B cell (primary cell): ENCODE measurements at regions not wholly inside any gene's neighbourhood (a gene's known extent, or its start where the extent isn't known, plus 50 kb on each side); places are given as distances from the start of the nearest gene placed in this dataset.

Source experiments
- ATAC-seq: fragments of 200-7000 bp; cut with Tn5 transposase; one replicate; pipeline ENCODE4 v1.10.0; 2021; ENCODE audit warnings: low read depth, mild to moderate bottlenecking, moderate number of reproducible peaks, moderate library complexity
- CTCF ChIA-PET: fragments of 350-600 bp; sonication (Branson Sonifier 250); formaldehyde crosslinking; loops from one replicate; lab custom pipeline; 2021; ENCODE audit warnings: antibody characterized with exemption, inconsistent platforms; lab: Charles Lee
- POLR2A ChIA-PET: fragments of 350-600 bp; sonication (Branson Sonifier 250); formaldehyde crosslinking; loops from one replicate; lab custom pipeline; 2021; ENCODE audit warnings: antibody characterized with exemption; lab: Charles Lee
- DNase-seq: peaks from one replicate; pipeline ENCODE4 v3.0.0; 2013
- H2AFZ ChIP-seq: 2 replicates; pipeline ENCODE4 v1.6.1; 2012; ENCODE audit warnings: mild to moderate bottlenecking, low read depth, low read length; ENCODE audit not compliant: insufficient read depth, poor library complexity, severe bottlenecking
- H3K27ac ChIP-seq, 2 donors: 1 replicate in 1 of 2; 2 replicates in 1 of 2; pipeline ENCODE4 v1.5.1; 2012 to 2013; ENCODE audit warnings: low read length in 2 of 2, mild to moderate bottlenecking in 2 of 2, moderate library complexity in 1 of 2
- H3K27me3 ChIP-seq, 4 experiments: fragments of 200-600 bp in 1 of 4; sonication (generic) in 1 of 4; replicated peaks in 1 of 4; 1 replicate in 2 of 4; 2 replicates in 2 of 4; pipeline versions ENCODE4 v1.6.1 to v1.7.0; 2013 to 2016; ENCODE audit warnings: low read length in 3 of 4, mild to moderate bottlenecking in 2 of 4, mixed read lengths in 1 of 4, moderate library complexity in 1 of 4; ENCODE audit not compliant: insufficient read depth in 4 of 4, control insufficient read depth in 3 of 4; ENCODE audit errors: control extremely low read depth in 1 of 4
- H3K36me3 ChIP-seq, 2 experiments: replicated peaks in 1 of 2; 1 replicate in 1 of 2; 2 replicates in 1 of 2; pipeline versions ENCODE4 v1.6.1 to v1.7.1; 2013; ENCODE audit warnings: low read length in 1 of 2; ENCODE audit not compliant: insufficient read depth in 2 of 2, control insufficient read depth in 1 of 2; ENCODE audit errors: control extremely low read depth in 1 of 2, extremely low read depth in 1 of 2
- H3K4me1 ChIP-seq, 2 donors: fragments of 200-600 bp in 1 of 2; sonication (generic) in 1 of 2; 1 replicate in 1 of 2; 2 replicates in 1 of 2; pipeline versions ENCODE4 v1.5.1 to v1.6.1; 2013 to 2017; ENCODE audit warnings: low read length in 2 of 2; ENCODE audit not compliant: control insufficient read depth in 2 of 2, insufficient read depth in 2 of 2
- H3K4me2 ChIP-seq: replicated peaks from 2 replicates; pipeline ENCODE3; 2012; ENCODE audit warnings: mild to moderate bottlenecking, low read depth, low read length; ENCODE audit not compliant: poor library complexity, severe bottlenecking
- H3K4me3 ChIP-seq, 5 experiments: fragments of 200-600 bp in 1 of 5; sonication (generic) in 1 of 5; 1 replicate in 3 of 5; 2 replicates in 2 of 5; pipeline versions ENCODE4 v1.5.1 to v1.7.0; 2011 to 2016; ENCODE audit warnings: low read length in 4 of 5, mild to moderate bottlenecking in 4 of 5, low read depth in 2 of 5, control low read depth in 1 of 5, moderate library complexity in 1 of 5; ENCODE audit not compliant: insufficient read depth in 1 of 5; ENCODE audit errors: control extremely low read depth in 1 of 5, extremely low read depth in 1 of 5
- H3K79me2 ChIP-seq: fragments of 200-600 bp; sonication (generic); one replicate; pipeline ENCODE4 v1.6.0; 2016; ENCODE audit warnings: low read length; ENCODE audit not compliant: control insufficient read depth, insufficient read depth
- H3K9ac ChIP-seq: fragments of 200-600 bp; sonication (generic); 2 replicates; pipeline ENCODE4 v1.6.1; 2017; ENCODE audit warnings: mild to moderate bottlenecking, low read length, moderate library complexity
- H3K9me3 ChIP-seq, 3 donors: one replicate each; pipeline versions ENCODE4 v1.6.1 to v1.7.1; 2013; ENCODE audit warnings: low read length in 2 of 3; ENCODE audit not compliant: control insufficient read depth in 2 of 3, insufficient read depth in 1 of 3; ENCODE audit errors: control extremely low read depth in 1 of 3
- H4K20me1 ChIP-seq: 2 replicates; pipeline ENCODE4 v1.6.0; 2012; ENCODE audit warnings: mild to moderate bottlenecking, low read length; ENCODE audit not compliant: insufficient read depth, control insufficient read depth, poor library complexity, severe bottlenecking
- H3K27ac Mint-ChIP-seq: one replicate; pipeline ENCODE4 v1.8.0; 2021; ENCODE audit warnings: mixed read lengths
- H3K27me3 Mint-ChIP-seq: one replicate; pipeline ENCODE4 v1.8.0; 2021; ENCODE audit warnings: mixed read lengths
- H3K4me1 Mint-ChIP-seq: one replicate; pipeline ENCODE4 v1.8.0; 2021; ENCODE audit warnings: mixed read lengths
- H3K4me3 Mint-ChIP-seq: one replicate; pipeline ENCODE4 v1.8.0; 2021; ENCODE audit warnings: mixed read lengths
- H3K9me3 Mint-ChIP-seq: one replicate; pipeline ENCODE4 v1.8.0; 2022; ENCODE audit warnings: mixed read lengths; ENCODE audit not compliant: insufficient read depth
- EZH2 ChIP-seq: IDR thresholded peaks from 2 replicates; pipeline ENCODE4 v1.6.1; 2012; ENCODE audit warnings: borderline replicate concordance, low read depth, mild to moderate bottlenecking, moderate library complexity, low read length; ENCODE audit not compliant: insufficient read depth, poor library complexity, severe bottlenecking
- WGBS: methylation state at CpG from one replicate; pipeline ENCODE4 v1.1.5; 2013; ENCODE audit warnings: missing lambda C conversion rate; ENCODE audit not compliant: insufficient coverage; 5-methylcytosine and 5-hydroxymethylcytosine counted together
- intact Hi-C: fragments of 100-400 bp; cut with micrococcal nuclease; formaldehyde crosslinking; loops from one replicate; pipeline ENCODE4 v1.10.0; 2022
- TF ChIP-seq, protein P1 (sequence below): fragments of 200-600 bp; IDR thresholded peaks from one replicate; pipeline ENCODE4 v1.8.0; 2022; ENCODE audit warnings: antibody characterized with exemption, mild to moderate bottlenecking

DNA sequence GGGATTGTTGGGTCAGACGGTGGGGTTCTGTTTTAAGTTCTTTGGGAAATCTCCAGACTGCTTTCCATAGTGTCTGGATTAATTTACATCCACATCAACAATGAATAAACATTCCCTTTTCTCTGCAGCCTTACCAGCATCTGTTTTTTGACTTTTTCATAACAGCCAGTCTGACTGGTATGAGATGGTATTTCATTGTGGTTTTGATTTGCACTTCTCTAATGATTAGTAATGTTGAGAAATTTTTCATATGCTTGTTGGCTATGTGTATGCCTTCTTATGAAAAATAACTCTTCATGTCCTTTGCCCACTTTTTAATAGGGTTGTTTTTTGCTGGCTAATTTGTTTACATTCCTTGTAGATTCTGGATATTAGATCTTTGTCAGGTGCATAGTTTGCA is 140.8 kb upstream of the CNTN1 start:
- ATAC-seq = no peak
- H3K27ac Mint-ChIP-seq = no peak overlapping the region
- CTCF ChIA-PET = no interaction called here

DNA sequence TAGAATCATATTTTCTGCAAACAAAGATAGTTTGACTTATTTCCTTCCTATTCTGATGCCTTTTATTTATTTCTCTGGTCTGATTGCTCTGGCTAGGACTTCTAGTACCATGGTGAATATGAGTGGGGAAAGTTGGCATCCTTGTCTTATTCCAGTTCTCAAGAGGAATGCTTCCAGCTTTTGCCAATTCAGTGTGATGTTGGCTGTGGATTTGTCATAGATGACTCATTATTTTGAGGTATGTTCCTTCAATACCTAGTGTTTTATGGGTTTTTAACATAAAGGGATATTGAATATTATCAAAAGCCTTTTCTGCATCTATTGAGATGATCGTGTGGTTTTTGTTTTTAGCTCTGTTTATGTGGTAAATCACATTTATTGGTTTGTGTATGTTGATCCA is 139.4 kb upstream of the CNTN1 start:
- Histone ChIP-seq H3K36me3 (no peaks in the 10 kb centered on the region), H3K9ac (no peak overlapping the region), H4K20me1 (no peaks in the 10 kb centered on the region), H2AFZ (no peak overlapping the region), H3K27ac (no peak overlapping the region), H3K4me3 (no peak overlapping the region), H3K27me3 (no peaks in the 10 kb centered on the region), H3K9me3 (peaks cover 0 to 1% (median 0%) of the 10 kb centered on the region in 3 donors), H3K4me2 (no peak overlapping the region), H3K4me1 (no peaks in the 10 kb centered on the region), H3K79me2 (no peaks in the 10 kb centered on the region)
- intact Hi-C loops = no loop called here
- DNase-seq (no peak), ATAC-seq (no peak)
- no peak for TF ChIP-seq EZH2
- TF ChIP-seq, protein P1, sequence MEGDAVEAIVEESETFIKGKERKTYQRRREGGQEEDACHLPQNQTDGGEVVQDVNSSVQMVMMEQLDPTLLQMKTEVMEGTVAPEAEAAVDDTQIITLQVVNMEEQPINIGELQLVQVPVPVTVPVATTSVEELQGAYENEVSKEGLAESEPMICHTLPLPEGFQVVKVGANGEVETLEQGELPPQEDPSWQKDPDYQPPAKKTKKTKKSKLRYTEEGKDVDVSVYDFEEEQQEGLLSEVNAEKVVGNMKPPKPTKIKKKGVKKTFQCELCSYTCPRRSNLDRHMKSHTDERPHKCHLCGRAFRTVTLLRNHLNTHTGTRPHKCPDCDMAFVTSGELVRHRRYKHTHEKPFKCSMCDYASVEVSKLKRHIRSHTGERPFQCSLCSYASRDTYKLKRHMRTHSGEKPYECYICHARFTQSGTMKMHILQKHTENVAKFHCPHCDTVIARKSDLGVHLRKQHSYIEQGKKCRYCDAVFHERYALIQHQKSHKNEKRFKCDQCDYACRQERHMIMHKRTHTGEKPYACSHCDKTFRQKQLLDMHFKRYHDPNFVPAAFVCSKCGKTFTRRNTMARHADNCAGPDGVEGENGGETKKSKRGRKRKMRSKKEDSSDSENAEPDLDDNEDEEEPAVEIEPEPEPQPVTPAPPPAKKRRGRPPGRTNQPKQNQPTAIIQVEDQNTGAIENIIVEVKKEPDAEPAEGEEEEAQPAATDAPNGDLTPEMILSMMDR = no peak
- Mint-ChIP-seq H3K4me1 (no peaks in the 10 kb centered on the region), H3K9me3 (peaks cover 4% of the 10 kb centered on the region), H3K4me3 (no peak overlapping the region), H3K27ac (no peak overlapping the region), H3K27me3 (peaks cover 16% of the 10 kb centered on the region)
- POLR2A ChIA-PET = no interaction called here
- 100% methylated on average over 1 of the region's 1 CpG for WGBS
- CTCF ChIA-PET = no interaction called here

More for the DNA sequence above, 140.8 kb upstream of the CNTN1 start:
- no peak for TF ChIP-seq EZH2
- TF ChIP-seq, protein P1 = no peak
- Histone ChIP-seq H2AFZ (no peak overlapping the region), H3K27ac (no peak overlapping the region), H3K36me3 (no peaks in the 10 kb centered on the region), H3K79me2 (no peaks in the 10 kb centered on the region), H3K4me2 (no peak overlapping the region), H3K27me3 (no peaks in the 10 kb centered on the region), H4K20me1 (no peaks in the 10 kb centered on the region), H3K9me3 (peaks cover 0 to 1% (median 0%) of the 10 kb centered on the region in 3 donors), H3K9ac (no peak overlapping the region), H3K4me1 (no peaks in the 10 kb centered on the region), H3K4me3 (no peak overlapping the region)
- no peak for DNase-seq
- peaks cover 4% of the 10 kb centered on the region for H3K9me3 Mint-ChIP-seq
- no CpG with 5 or more reads among the region's 1 CpG for WGBS
- no peaks in the 10 kb centered on the region for H3K4me1 Mint-ChIP-seq
- POLR2A ChIA-PET = no interaction called here
- intact Hi-C loops = no loop called here
- H3K27me3 Mint-ChIP-seq = peaks cover 13% of the 10 kb centered on the region
- H3K4me3 Mint-ChIP-seq = no peak overlapping the region
